Peyer's patch (tissue), 4 donors: ENCODE measurements at regions not wholly inside any gene's neighbourhood (a gene's known extent, or its start where the extent isn't known, plus 50 kb on each side); places are given as distances from the start of the nearest gene placed in this dataset.

Source experiments
- POLR2A ChIP-seq, 2 donors: fragments of 450-650 bp; IDR thresholded peaks; one replicate each; pipeline ENCODE4 v1.5.1; 2017; ENCODE audit warnings: antibody characterized with exemption in 2 of 2, mild to moderate bottlenecking in 2 of 2, moderate library complexity in 2 of 2
- TF ChIP-seq, protein P1 (sequence below), 6 experiments: fragments of 450-650 bp in 4 of 6; fragments of 200-600 bp in 2 of 6; sonication (generic) in 1 of 6; IDR thresholded peaks; one replicate each; pipeline ENCODE4 v1.5.1; 2017 to 2019; ENCODE audit warnings: antibody characterized with exemption in 6 of 6, mild to moderate bottlenecking in 3 of 6, moderate library complexity in 1 of 6

DNA sequence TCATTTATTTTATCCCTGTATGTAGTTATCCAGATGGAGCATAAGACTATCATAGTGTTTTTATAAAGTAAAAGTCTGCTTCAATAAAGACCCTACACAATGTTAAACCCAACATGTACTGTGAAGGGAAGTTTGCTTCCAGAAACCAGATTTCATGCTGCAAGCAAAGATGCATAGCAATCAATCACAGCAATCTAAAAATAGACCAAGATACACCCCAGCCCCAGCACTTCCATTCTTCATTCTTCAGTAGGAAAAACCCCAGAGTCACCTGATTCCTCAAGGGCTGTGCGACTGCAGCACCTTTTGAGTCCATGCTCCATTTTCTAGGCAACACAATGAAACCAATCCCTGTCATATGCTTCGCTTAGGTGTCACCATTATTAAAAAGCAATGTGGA lies 66.9 kb upstream of the PDE1C start:
- TF ChIP-seq, protein P1, sequence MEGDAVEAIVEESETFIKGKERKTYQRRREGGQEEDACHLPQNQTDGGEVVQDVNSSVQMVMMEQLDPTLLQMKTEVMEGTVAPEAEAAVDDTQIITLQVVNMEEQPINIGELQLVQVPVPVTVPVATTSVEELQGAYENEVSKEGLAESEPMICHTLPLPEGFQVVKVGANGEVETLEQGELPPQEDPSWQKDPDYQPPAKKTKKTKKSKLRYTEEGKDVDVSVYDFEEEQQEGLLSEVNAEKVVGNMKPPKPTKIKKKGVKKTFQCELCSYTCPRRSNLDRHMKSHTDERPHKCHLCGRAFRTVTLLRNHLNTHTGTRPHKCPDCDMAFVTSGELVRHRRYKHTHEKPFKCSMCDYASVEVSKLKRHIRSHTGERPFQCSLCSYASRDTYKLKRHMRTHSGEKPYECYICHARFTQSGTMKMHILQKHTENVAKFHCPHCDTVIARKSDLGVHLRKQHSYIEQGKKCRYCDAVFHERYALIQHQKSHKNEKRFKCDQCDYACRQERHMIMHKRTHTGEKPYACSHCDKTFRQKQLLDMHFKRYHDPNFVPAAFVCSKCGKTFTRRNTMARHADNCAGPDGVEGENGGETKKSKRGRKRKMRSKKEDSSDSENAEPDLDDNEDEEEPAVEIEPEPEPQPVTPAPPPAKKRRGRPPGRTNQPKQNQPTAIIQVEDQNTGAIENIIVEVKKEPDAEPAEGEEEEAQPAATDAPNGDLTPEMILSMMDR (IDR thresholded peaks at IDR 0.05), result no peak
- no peak for TF ChIP-seq POLR2A (IDR thresholded peaks at IDR 0.05)
